ENCODE measurements at regions not wholly inside any gene's neighbourhood (a gene's known extent, or its start where the extent isn't known, plus 50 kb on each side); places are given as distances from the start of the nearest gene placed in this dataset.
A peak's percentile ranks its signal among the peaks of the same experiment; 100 is the strongest.

DNA sequence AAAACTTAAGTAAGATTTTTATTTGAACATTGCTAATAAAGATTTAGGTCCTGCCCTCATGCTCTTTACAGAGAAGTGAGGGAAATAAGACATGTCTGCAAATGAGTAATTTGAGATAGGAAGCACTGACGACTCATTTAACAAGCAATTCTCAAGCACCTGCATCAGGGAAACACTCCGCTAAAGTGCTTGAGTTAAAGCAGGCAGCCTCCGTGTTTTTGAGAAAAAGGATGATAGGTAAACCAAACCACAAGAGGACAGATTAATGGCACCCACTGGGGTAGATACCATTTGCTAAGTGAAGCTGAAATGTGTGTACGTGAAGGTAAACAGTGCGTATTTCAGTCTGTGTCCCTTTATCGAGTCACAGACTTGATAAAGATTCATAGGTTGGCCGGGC lies 184.6 kb upstream of the CARD18 start:
- FAIRE-seq = no peak

DNA sequence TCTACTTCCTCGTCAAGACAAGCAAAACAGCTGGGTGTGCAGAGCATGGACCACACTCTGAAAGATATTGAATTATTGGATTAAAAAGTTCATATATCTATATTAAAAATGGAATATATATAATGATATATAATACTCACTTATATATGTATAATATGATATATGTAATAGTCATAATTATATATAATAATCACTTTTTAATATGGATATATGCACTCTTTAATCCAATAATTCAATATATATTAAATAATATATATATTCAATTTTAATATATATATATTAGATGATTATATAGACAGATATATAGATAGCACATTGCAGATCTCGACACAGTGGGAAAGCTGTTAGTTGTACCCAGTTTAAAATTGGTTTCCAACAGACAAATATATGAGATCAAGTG lies 182.1 kb upstream of the CARD18 start:
- FAIRE-seq = peak; percentile 79

DNA sequence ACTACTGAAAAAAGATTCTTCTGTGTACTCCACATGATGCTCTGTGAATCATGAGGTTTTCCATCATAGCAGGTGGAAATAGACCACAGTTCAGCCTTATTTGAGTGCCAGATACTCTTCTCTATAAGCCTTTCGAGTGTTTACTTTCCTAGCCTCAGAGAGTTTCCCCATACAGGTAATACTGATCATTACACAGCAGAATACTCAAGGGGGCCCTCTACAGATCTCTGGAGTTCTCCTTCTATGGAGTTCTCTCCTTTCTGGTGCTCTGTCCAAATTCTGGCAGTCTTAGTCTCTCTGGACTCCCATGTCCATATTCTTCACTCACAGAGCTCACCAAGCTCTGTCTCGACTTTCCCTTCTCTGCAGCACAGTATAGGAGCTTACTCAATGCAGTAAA lies 175.7 kb upstream of the CARD18 start:
- FAIRE-seq = no peak

DNA sequence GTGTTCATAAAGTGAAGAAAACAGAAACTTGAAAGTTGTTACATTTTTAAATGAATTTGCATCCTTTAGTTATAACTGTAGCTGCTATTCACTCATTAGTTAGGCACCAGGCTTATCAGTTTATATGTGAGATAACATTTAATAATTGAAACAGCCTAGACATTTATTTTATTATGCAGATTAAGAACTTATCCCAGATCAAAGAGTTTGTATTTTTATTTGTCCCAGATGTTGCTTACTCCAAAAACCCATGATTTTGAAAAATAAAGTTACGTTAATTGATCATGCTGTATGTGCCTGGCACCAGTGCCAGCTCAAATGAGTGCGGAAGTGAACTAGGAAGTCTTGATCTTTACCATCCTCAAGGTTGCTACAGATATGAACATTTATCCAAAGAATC lies 172.7 kb upstream of the CARD18 start:
- no peak for FAIRE-seq

DNA sequence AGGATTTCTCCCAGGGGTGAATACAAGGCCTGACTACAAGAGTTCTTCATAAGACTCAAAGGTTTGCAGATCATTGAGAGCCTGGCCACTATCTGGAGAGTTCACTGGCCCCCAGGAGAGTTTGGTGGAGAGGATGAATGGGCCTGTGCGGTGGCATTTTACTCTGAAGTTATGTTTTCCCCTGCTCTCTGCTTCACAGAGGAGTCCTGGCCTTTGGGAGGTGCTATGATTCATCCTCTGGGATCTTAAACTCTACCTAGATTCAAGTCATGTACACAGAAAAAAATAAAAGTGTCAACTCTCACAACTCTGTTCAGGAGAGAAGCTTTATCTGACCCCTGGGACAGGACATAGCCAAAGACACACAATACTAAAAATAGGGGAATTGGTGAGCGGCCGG lies 159.1 kb upstream of the CARD18 start:
- FAIRE-seq = no peak

DNA sequence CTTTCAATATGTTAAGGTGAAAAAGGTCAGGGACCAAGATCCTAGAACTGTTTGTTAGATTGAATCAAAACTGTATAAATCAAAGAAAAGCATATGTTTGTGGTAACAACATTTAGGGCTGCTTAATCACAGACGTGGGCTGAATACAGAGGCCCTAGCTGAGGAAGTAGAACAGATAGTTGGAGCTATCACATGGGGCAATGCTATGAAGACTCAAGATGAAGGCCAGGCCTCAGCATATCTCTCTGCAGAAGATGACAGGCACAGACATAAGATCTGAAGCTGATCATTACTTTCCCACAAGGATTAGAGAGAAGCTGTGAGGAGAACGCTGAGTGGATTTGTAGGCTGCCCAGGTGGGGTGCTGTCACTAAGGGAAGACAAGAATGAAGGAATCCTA lies 158.6 kb upstream of the CARD18 start:
- FAIRE-seq = no peak

DNA sequence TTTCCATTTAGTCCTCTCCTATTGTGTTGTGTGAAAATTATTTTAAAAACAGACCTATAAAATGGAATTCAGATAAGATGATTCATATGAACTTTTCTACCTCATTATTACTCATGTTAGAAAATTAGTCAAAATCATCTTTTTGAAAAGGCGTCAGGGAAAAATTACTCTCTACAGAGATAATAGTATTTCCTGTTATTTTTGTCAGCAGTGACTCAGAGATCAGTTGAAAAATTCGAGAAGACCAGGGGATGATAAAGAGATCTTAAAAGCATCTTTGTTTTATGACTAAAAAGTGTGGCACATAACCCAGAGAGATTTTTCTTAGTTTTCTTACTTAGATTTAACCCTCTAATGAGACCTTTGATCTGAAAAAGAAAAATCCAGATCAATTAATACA lies 157.9 kb upstream of the CARD18 start:
- FAIRE-seq = no peak

DNA sequence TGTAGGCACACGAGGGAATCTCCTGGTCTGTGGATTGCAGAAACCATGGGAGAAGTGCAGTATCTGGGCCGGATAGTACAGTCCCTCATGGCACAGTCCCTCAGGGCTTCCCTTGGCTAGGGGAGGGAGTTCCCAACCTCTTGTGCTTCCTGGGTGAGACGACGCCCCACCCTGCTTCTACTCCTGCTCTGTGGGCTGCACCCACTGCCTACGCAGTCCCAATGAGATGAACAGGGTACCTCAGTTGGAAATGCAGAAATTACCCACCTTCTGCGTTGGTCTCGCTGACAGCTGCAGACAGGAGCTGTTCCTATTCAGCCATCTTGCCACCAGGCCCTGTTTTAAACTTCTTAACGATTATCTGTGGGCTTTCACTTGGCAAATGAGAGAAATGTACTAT lies 157.2 kb upstream of the CARD18 start:
- no peak for FAIRE-seq

DNA sequence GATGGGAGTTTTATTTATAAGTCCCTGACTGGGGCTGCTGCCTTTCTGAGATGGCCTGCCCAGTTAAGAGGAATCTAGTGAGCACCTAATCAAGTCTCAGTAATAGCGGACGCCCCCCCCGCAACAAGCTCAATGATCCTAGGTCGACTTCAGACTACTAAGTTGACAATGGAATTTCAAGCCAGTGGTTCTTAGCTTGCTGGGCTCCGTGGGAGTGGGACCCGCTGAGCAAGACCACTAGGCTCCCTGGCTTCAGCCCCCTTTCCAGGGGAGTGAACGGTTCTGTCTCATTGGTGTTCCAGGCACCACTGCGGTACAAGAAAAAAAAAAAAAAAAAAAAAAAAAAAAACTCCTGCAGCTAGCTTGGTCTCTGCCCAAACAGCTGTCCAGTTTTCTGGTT lies 156.8 kb upstream of the CARD18 start:
- no peak for FAIRE-seq

DNA sequence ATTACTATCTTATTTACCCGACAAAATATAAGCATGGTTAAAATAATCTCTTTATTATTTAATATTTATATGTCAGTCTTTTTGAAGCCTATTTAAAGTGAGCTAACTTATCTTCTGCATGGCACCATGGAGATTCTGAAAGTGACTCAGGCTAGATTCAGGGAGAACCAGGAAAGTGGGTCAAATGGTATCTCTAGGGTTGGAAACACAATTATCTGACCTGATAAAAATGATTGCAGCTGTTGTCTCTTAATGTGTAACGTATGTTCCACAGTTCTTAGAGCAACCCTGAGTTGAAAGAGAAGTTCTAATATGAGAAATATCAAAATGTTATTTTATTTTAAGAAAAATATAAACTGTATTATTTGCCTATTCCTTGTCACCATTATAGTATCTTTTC lies 143.1 kb upstream of the CARD18 start:
- no peak for FAIRE-seq

DNA sequence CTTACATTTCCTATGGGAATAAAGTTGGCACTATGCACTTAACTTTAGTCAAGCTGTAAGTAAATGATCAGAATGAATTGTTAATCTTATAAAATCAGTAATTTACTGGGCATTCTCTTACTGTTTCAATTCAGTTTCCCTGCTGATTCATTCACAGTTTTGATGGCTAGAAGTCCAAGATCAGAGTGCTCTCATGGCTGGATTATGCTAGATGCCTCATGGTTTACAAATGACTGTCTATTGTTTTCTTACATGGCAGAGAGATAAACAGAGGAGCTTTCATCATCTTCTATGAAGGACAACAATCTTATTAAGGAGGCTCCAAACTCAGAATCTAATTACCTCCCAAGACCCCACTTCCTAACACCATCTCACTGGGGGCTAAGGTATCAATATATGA lies 135.1 kb upstream of the CARD18 start:
- FAIRE-seq = no peak

DNA sequence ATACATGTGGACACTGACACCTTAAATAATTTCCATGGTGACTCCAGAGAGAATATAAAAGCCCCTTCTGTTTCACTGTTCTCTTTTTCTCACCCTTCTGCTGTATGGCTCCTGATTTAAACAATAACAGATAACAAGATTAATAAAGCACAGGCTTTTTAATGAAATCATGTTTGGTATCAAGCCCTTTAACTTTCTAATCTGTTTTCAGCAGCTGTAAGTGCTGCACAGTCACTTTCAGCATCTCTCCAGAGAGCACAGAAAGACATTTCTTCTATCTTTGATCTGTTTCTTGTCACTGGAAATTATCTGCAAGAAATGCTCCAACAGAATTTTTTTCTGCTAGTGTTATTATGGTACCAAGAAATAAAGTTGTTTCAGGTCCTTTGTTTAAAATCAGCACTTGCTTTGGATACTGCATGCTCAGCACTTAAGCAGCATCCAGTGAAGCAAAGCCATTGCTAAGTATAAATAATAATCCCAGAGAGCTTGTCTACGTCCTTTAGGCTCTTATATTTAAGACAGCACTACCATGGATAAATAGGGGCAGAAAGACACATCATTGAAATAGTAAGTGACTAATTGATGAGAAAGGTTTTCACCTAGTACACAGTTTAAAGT lies 134.2 kb upstream of the CARD18 start:
- no peak for FAIRE-seq

DNA sequence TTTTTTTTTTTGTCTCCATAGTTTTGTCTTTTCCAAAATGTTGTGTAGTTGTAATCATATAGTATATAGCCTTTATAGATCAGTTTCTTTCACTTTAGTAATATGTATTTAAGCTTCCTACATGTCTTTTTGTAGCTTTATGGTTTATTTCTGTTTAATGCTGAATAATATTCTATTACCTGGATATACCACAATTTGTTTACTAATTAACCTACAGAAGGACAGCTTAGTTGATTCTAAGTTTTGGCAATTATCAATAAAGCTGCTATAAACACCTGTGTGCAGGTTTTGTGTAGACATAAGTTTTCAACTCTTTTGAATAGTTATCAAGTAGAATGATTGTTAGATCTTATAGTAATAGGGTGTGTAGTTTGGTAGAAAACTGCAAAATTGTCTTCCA lies 130.3 kb upstream of the CARD18 start:
- no peak for FAIRE-seq

DNA sequence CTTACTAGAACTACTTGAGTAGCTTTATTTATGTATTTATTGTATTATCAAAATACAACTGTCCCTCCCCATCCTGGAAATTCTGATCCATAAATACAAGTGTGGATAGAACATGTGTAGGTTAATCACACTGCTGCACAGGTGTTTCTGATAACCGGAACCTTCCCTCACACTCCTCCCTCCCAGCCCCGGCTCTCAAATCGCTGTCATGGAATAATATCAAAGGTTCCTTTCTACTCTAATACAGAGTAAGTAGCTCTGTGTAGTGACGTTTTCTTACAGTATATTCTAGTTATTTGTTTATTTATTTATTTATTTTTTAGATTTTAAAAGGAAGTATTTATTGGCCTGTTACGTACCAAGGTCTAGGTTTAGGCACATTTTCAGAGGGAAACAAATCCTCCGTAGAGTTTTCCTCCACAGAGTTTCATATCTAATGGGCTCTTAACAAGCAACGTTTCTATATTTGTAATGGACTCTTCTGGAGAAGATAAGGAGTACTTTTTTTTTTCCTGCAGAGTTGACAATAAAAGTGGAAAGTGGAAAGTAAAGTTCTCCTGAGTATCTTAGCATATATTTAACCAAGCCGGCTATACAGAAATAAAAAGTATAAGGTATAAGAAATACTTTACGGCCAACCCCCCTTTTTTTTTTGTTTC lies 129.0 kb upstream of the CARD18 start:
- FAIRE-seq = no peak

DNA sequence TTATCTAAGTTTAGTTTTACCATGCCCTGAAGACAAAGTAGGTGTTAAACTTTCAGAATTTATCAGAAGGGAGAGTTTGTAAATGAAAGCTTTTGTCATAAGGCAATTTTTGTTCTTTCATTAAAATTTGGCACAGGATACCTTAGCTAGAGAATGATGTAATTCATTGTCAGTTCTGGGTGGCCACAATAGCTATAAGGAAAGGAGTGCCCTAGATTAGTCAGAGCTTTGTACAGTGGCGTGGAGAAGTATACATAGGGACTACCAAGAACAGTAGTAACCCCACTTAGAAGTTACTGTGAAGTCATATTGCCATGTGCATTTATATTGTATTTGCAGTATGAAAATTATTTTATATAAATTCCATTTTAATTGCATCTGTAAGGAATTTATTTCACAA lies 126.3 kb upstream of the CARD18 start:
- no peak for FAIRE-seq

DNA sequence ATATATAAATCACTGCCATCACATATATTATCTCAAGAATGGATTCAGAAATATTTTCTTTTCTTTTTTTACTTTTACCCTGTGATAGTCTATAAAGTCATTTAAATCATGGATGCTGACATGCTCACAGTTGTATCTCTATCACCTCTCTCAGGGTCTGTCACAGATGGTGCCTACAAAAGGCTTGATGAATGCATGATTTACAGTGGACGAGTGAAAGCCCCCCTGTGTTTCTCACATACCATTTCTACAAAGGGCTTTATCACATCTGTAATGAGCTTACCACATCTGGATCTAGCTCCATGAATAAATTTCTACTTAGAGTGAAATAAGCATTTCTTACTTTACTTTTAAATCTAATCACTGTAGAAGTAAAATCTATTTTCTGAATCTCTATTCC lies 121.4 kb upstream of the CARD18 start:
- no peak for FAIRE-seq

DNA sequence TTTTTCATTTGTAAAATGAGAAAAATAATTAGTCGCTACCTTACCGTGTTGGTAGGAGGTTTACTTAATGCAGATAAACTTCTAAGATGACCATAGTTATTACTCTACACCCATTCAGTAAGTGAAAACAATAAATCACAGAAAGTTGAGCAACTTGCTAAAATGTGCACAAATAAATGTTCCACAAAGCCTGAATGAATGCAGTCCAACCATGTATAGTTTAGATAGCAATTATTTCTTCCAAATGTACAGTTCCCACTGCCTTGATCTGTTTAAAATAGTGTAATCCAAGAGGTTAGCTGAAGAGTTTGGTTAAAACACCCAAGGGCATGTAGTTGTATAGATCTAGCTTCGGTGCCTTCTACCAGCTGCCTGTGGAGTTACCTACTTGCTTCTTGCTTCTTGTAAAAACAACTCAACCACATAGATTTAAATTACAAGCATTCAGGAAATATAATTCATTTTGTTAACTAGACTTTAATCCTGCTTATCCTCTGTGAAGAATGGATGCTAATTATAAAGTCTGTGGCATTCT lies 106.3 kb upstream of the CARD18 start:
- no peak for FAIRE-seq

DNA sequence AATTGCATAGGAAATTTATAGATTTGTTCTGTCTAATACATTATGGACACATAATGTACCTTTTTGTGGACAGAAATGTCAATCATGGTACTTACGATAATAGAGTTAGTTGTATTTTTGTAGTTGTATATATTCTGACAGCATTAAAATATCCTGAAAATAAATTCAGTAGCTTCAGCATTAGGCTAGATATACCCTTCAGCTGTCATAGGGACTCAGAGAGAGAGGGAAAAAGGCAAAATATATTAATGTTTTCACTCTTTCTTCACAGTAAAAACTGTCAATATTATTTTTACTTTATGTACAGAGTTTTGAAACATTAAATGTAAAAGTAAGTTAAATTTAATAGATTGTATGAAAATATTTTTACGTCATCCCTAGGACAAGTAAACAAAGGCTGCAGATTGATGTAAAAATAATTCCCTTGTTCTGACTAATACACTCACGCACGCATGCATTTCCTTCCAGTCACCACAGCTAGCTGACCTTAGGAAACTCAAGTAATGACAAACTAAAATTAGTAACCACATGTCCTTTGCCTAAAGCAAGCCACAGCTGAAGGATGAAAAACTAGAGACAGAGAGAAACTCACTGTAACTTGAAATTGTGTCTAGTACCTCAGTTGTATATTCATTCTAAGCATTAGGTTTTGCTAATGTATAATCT lies 104.7 kb upstream of the CARD18 start:
- FAIRE-seq = no peak

DNA sequence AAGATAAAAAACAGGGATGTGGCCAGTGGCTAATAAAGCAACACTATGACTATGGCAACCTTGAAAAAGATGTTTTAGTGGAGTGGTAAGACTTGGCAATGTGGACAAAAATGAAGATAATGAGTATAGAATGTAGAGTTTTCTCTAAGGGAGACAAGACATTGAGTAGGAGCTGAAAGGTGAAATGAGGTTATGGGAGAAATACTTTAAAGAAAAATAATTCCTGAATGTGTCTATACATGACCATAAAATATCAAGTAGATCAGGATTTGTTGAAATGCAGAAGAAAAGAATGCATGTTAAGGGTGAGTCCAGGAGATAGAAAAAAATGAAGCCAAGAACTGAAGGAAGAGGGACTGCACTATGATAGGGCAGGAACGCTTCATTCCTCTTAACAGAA lies 101.6 kb upstream of the CARD18 start:
- FAIRE-seq = no peak

DNA sequence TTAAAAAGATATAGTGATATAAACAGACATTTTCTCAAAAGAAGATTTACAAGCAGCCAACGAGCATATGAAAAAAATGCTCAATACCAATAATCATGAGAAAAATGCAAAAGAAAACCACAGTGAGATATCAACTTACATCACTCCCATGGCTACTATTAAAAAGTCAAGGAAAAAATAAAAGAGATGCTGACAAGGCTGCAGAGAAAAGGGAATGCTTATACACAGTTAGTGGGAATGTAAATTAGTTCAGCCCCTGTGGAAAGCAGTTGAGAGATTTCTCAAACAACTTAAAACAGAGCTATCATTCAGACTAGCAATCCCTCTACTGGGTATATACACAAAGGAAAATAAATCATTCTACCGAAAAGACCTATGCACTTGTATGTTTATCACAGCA lies 97.1 kb upstream of the CARD18 start:
- FAIRE-seq = no peak

DNA sequence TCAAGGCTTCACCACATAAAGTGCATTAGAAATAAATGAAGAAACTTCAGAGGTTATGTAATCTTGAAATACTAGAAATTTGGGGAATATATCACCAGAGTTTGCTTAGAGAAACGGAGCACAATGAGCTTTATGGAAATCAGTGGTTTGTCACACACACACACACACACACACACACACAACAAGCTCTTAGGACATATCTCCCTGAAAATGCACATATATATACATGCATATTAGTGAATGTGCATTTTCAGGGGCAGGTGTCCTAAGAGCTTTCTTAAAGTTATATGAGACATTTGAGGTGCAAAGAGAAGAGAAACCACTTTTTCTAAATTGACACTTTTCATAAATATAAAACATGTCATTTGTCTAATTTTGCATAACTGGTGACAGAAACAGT lies 93.7 kb upstream of the CARD18 start:
- FAIRE-seq = no peak

DNA sequence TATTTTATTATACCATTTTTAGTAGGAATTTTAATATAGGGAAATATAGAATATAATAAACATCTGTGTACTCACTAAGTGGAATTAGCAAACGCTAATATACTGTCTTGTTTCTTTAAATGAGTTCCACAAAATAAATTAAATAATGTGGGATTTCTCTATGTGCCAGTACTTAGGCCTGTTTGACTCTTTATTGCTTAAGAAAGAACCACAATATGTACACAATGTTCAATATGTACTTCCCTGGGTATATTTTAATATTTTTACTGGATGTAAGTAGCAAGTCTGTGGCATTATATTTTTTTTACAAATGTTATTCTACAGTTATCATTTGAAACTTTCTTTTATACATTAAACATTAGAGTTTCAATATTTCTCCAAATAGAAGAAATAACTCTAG lies 92.5 kb upstream of the CARD18 start:
- FAIRE-seq = no peak

DNA sequence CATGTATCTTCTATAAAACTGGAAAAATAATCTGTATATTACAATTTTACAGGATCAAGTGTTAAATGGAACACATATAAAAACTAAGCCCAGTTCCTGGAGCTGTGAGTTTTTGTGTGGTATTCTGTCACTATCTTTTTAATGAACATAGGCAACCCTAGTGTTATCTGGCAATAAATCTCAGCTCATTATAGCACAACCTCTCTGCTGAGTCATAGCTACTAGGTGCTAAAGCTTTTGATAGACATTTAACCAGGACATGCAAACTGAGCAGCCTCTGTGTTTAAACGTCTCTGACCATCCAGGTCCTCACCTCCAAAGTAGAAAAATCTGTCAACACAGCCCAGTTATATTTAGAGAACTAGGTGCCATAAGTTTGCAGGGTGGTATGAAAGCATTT lies 91.0 kb upstream of the CARD18 start:
- no peak for FAIRE-seq

DNA sequence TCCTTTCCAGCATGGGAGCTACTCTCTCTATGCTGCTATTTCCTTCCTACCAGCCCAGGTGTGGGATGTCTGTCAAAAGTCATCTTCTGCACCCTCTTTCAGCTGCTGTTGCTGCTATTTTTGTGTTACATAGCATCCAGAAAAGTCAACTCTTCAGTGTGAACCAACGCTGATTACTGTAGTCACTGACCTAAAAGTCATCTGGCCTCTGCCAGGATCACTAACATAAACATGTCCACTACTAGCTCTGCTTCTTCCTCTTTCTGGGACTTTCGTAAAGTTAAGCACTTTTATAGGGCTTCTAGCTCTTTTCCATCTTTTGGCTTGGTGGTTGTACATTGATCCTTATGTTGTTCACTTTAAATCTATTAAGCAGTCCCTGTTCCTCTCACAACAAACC lies 90.2 kb upstream of the CARD18 start:
- FAIRE-seq = no peak

DNA sequence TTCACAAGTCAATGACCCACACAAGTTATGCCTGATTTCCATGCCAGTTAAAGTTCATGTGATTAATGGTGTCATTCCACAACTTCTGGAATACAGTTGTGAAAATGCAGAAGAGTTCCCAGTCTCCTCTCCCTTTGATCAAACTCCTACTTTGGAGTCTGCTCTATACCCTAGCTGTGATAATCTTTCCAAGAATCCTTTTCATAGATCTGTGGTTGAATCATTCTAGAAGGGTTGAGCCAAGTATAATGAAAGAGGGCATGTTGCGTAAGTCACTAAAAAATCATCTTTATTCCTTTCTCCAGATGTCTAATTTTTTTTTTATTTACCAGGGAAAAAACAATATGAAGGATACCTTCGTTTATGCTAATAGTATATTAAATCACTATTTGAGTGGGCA lies 89.7 kb upstream of the CARD18 start:
- no peak for FAIRE-seq

All from TTC549 (cell line).